Chondrocyte (in vitro differentiated cells): ENCODE measurements at regions not wholly inside any gene's neighbourhood (a gene's known extent, or its start where the extent isn't known, plus 50 kb on each side); places are given as distances from the start of the nearest gene placed in this dataset.

ENCODE experiments used
- DNase-seq: peaks from one replicate; pipeline ENCODE4 v3.0.0; 2021; ENCODE audit warnings: mixed read lengths, low spot score
- H3K27ac Mint-ChIP-seq: one replicate; pipeline ENCODE4 v1.8.0; 2021; ENCODE audit warnings: mild to moderate bottlenecking, moderate library complexity, mixed read lengths; ENCODE audit not compliant: unreplicated experiment
- H3K27me3 Mint-ChIP-seq: 2 replicates; pipeline ENCODE4 v1.8.0; 2021; ENCODE audit warnings: low read depth, mixed read lengths
- H3K36me3 Mint-ChIP-seq: 2 replicates; pipeline ENCODE4 v1.8.0; 2021; ENCODE audit warnings: low read depth, mixed read lengths
- H3K4me1 Mint-ChIP-seq: 2 replicates; pipeline ENCODE4 v1.8.0; 2021; ENCODE audit warnings: low read depth, mild to moderate bottlenecking, mixed read lengths
- H3K4me3 Mint-ChIP-seq: one replicate; pipeline ENCODE4 v1.8.0; 2021; ENCODE audit warnings: mild to moderate bottlenecking, moderate library complexity, mixed read lengths; ENCODE audit not compliant: unreplicated experiment
- H3K9me3 Mint-ChIP-seq: 2 replicates; pipeline ENCODE4 v1.8.0; 2021; ENCODE audit warnings: low read depth, mixed read lengths
- TF ChIP-seq, protein P1 (sequence below): fragments of 200-600 bp; sonication (generic); IDR thresholded peaks from 2 replicates; pipeline ENCODE4 v1.5.0; 2021; ENCODE audit warnings: antibody characterized with exemption, mild to moderate bottlenecking, moderate library complexity

DNA sequence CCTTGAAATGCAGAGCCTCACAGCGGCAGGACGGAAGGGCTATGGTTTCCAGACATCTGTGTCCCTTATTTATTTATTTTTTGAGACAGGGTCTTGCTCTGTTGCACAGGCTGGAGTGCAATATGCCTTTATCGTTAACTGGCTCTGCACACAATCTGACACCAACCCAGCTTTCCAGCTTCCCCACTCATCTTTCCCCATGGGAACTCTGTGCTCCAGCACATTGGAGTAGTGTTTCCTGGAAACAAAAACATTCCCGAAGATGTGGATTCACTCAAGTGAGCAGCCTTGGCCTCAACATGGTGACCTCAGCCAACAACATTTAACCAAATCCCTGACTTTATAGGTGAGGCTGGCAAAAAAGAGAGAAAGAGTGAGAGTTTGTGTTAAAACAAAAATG, 307.1 kb downstream of the TMEM114 start:
- TF ChIP-seq, protein P1, sequence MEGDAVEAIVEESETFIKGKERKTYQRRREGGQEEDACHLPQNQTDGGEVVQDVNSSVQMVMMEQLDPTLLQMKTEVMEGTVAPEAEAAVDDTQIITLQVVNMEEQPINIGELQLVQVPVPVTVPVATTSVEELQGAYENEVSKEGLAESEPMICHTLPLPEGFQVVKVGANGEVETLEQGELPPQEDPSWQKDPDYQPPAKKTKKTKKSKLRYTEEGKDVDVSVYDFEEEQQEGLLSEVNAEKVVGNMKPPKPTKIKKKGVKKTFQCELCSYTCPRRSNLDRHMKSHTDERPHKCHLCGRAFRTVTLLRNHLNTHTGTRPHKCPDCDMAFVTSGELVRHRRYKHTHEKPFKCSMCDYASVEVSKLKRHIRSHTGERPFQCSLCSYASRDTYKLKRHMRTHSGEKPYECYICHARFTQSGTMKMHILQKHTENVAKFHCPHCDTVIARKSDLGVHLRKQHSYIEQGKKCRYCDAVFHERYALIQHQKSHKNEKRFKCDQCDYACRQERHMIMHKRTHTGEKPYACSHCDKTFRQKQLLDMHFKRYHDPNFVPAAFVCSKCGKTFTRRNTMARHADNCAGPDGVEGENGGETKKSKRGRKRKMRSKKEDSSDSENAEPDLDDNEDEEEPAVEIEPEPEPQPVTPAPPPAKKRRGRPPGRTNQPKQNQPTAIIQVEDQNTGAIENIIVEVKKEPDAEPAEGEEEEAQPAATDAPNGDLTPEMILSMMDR, result no peak
- Mint-ChIP-seq H3K4me1 (no peaks in the 10 kb centered on the region), H3K27ac (no peak overlapping the region), H3K27me3 (no peaks in the 10 kb centered on the region), H3K9me3 (peaks cover 22% of the 10 kb centered on the region), H3K36me3 (no peaks in the 10 kb centered on the region), H3K4me3 (no peak overlapping the region)
- no peak for DNase-seq

DNA sequence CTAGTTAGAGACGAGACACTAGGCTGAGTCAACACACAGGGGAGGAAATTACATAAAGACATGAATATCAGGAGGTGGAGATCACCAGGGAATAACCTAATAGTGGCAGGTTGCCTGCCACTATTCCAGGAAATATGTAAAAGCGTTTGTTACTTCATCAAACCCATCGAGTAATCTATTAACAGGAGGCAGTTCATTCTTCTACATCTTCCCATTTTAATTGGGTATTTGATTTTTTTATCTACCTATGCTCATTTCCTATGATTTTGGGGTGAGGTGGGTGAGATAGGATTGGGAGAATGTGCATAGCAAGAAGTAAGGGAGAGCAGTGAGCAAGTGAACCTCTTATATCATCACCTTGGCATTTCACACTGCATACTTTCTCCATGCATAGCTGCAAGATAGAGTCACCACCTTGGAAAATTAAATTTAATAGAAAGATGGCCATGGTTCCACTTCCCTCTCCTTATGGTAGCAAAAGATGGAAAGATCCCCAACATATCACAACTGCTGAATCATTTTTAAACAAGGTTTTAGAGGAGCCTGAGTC, 312.2 kb downstream of the TMEM114 start:
- H3K4me3 Mint-ChIP-seq, result no peak overlapping the region
- no peak overlapping the region for H3K27ac Mint-ChIP-seq
- H3K36me3 Mint-ChIP-seq, result no peaks in the 10 kb centered on the region
- DNase-seq, result no peak
- H3K27me3 Mint-ChIP-seq, result no peaks in the 10 kb centered on the region
- TF ChIP-seq, protein P1, result no peak
- H3K9me3 Mint-ChIP-seq, result peaks cover 19% of the 10 kb centered on the region
- H3K4me1 Mint-ChIP-seq, result no peaks in the 10 kb centered on the region

DNA sequence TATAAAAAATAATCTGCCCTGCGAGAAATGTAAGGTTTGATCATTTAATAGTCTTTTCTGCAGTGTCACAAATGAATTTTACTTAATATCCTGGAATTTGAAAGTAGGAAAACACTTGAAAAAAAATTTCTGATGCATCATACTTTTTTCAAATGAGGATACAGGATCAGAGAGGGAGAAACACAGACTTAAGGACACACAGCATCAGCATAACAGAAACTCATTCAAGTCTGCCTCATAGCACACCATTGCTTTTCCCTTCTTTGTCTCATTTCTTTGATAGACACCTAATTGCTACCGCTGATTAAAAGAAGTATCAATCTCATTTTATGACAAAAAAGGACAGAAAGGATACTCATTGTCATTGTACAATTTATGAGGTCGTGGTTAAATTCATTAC, 319.0 kb downstream of the TMEM114 start:
- H3K4me3 Mint-ChIP-seq, result no peak overlapping the region
- TF ChIP-seq, protein P1, result no peak
- H3K27ac Mint-ChIP-seq, result no peak overlapping the region
- DNase-seq, result no peak
- H3K4me1 Mint-ChIP-seq, result no peaks in the 10 kb centered on the region
- peaks cover 18% of the 10 kb centered on the region for H3K9me3 Mint-ChIP-seq
- no peaks in the 10 kb centered on the region for H3K36me3 Mint-ChIP-seq
- no peaks in the 10 kb centered on the region for H3K27me3 Mint-ChIP-seq

DNA sequence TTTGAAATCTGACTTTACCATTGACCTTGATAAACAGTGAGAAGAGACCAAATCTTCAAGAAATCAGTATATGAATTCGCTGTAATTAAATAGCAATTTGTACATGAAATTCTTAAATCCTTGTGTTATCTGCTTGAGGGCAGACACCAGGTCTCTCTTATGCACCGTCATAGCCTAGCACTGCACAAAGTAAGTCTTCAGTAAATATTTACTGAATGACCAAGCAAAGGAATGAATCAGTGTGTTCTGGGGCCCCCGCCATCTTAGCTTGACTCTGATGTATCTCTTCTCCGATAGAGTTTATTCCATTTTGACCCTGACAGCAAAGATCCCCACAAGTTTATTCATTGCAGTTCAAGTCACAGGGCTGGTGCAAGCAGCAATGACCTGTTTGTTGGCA, 328.0 kb downstream of the TMEM114 start:
- H3K4me1 Mint-ChIP-seq, result no peaks in the 10 kb centered on the region
- no peaks in the 10 kb centered on the region for H3K36me3 Mint-ChIP-seq
- no peak overlapping the region for H3K27ac Mint-ChIP-seq
- TF ChIP-seq, protein P1, result no peak
- H3K9me3 Mint-ChIP-seq, result peaks cover 18% of the 10 kb centered on the region
- H3K4me3 Mint-ChIP-seq, result no peak overlapping the region
- H3K27me3 Mint-ChIP-seq, result no peaks in the 10 kb centered on the region
- no peak for DNase-seq

DNA sequence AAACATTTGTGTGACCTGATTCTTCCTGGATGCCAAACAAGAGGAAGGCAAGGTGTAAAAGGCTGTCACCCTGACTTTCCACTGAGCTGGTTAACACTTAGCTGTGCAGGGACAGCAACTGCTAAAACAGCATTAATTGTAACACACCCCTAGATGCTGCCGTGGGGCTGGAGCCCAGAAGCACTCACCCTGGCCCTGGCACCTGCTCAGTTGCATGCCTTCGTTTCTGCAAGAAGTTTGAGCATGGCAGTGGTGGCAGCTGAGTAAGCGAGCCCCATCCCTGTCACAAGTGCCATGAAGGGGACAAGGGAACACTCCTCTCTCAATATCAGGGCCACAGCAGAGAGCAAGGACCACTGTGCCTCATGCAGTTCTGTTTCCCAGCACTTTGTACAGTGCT, 330.2 kb downstream of the TMEM114 start:
- no peak for DNase-seq

More for the DNA sequence above, 330.2 kb downstream of the TMEM114 start:
- Mint-ChIP-seq H3K4me3 (no peak overlapping the region), H3K27ac (no peak overlapping the region), H3K4me1 (no peaks in the 10 kb centered on the region), H3K27me3 (no peaks in the 10 kb centered on the region), H3K36me3 (no peaks in the 10 kb centered on the region), H3K9me3 (peaks cover 8% of the 10 kb centered on the region)
- TF ChIP-seq, protein P1, result no peak
